ENCODE measurements at regions not wholly inside any gene's neighbourhood (a gene's known extent, or its start where the extent isn't known, plus 50 kb on each side); places are given as distances from the start of the nearest gene placed in this dataset.

GRCh38 chr6:90663873-90664272 is 77.0 kb upstream of the MAP3K7 start:
- DNase-seq (ENCODE audit: low spot score) = no peak

DNA sequence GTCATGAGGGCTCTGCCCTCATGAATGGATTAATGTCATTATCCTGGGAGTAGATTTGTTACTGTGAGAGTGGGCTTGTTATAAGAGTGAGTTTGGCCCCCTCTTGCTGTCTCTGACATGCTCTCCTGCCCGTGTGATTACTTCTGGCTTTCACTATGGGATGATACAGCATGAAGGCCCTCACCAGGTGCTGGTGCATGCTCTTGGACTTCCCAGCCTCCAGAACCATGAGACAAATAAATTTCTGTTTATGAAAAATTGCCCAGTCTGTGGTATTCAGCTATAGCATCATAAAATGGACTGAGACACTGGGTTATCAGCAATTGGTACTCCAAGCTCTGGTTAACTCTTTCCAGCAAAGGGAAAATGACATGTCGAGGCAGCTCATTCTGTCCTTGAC is 76.2 kb upstream of the MAP3K7 start:
- DNase-seq (ENCODE audit: low spot score) = no peak

DNA sequence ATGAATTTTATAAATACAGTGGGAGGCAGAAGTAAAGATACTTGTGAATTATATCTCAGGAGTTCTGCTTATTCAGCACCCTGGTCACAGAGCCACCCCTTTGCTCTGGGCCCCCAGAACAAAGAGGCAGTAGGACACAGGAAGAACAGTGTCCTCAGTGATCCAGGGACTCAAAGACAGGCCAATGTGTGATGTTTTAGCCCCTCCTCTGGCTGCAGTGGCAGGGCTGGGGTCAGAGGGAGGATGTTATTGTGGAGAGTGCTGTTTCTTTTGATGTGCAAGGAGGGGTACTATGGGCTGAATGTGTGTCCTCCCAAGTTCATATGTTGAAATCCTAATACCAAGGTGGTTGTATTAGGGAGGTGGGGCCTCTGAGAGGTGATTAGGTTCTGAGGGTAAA is 74.1 kb upstream of the MAP3K7 start:
- DNase-seq (ENCODE audit: low spot score) = no peak

- no peak for DNase-seq (ENCODE audit: low spot score)
Observed at GRCh38 chr6:90658497-90658896, 71.6 kb upstream of the MAP3K7 start.

DNA sequence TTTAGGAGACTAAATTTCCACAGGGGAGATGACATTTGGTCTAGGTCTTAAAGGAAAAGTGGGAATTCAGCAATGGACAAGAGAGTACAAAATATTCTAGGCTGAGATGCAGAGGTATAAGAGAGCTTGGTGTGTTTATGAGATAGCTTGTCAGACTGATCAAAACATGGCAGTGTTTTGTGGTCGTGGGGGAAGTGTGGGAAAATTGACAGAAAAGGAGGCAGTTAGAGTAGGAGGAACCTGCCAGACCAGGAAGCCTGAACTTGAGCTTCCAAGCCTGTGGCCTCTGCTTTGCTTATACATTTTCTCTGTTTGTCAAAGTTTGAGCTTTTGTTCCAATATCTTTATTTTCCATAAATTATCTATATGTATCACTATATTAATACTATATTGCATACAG is 69.5 kb upstream of the MAP3K7 start:
- DNase-seq (ENCODE audit: low spot score) = no peak

GRCh38 chr6:90654806-90655205 is 67.9 kb upstream of the MAP3K7 start:
- no peak for DNase-seq (ENCODE audit: low spot score)

DNA sequence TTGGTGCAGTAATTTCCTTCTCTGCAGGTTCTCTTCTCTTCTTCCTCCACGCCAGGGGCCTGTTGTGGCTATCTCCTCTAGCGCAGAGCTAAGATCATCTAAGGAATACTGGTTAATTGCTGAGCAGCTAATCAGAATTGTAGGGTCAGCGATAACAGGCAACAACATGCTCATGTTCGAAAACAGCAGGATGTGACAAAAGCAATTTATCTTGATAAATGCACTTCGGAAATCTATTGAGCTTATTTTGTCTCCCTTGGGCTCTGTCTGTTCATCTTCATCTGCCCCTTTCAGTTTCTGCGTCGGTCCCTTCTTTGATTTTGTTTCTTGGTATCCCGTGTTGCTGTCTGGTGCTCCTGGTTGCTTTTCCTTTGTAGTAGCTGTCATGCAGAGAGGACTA is 67.3 kb upstream of the MAP3K7 start:
- DNase-seq (ENCODE audit: low spot score) = no peak

- DNase-seq (ENCODE audit: low spot score) = no peak
Observed at GRCh38 chr6:90653750-90654149, 66.9 kb upstream of the MAP3K7 start.

DNA sequence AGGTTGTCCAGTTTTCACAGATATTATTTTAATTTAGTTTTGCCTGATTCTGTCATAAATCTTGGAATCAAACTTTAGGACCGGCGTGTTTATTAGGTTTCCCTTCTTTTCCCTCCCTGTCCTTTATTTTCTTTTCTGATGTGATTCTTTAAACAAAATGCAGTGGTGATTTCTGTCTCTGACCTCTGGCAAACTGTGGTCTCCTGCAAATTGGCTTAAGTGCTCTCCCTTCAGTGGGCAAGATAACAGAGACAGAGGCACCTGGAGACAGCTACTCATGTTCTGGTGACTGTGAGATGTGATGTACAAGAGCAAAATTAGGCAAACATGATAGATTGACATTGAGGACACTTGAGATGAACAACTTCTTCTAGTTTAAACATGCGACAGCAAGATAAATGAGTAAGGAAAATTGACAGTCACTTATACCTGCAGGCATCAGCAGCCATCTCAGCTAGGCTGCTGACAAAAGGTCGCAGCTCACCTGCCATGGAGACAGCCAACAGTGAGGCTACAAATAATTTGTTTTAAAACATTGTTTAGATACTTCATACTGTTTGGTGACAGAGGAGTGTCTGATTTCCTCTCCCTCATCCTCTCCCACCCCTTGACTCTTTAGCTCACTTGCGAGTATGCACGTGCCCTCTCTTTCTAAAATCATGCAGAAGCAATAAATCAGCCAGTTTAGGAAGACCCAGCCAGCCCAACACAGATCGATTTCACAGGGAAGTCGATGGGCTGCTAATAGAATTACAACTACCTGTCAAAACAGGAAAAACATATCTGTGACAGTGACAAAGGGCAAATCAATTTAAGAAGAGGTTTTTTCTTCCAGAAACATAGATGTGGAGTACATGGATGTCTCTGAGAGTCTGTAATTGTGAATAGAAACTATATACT is 63.4 kb upstream of the MAP3K7 start:
- DNase-seq (ENCODE audit: low spot score) = no peak

- DNase-seq (ENCODE audit: low spot score) = no peak
Observed at GRCh38 chr6:90648873-90649272, 62.0 kb upstream of the MAP3K7 start.

GRCh38 chr6:90646940-90647339 is 60.1 kb upstream of the MAP3K7 start:
- DNase-seq (ENCODE audit: low spot score) = no peak

DNA sequence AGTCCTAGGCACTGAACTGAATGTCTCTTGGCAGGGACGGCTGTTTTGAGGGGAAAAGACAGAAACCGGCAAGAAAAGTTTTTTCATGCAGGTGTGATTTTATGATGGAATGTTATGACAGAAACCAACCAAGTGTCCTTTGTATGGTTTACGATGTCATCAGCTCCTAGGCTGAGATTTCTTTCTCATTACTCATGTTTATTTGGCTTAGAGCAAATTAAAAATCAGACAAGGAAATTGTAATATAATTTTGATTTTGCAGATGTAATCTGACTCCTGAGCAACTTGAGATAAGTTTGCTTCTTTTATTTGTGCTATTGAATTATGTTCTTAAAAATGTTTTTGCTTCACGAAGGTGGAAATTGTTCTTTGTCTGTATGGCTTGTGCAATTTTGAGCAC is 58.8 kb upstream of the MAP3K7 start:
- DNase-seq (ENCODE audit: low spot score) = no peak

DNA sequence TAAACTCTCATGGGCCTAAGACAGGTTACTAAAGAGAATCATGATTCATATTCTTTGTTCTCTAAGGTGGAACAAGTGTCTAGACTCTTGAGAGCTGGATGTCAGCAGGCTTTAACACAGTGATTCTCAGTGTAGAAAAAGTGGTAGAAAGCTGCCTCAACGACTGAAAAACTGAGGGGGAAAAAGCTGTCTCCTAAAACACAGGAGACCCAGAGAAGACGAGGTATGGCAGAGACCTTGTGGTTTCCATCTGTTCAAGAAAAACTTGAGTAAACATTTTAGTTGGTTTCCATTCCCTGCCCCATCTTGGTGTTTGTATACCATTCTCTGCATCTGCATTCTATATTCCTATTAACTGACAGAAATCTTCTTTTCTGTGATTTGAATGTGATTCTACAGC is 57.6 kb upstream of the MAP3K7 start:
- no peak for DNase-seq (ENCODE audit: low spot score)

DNA sequence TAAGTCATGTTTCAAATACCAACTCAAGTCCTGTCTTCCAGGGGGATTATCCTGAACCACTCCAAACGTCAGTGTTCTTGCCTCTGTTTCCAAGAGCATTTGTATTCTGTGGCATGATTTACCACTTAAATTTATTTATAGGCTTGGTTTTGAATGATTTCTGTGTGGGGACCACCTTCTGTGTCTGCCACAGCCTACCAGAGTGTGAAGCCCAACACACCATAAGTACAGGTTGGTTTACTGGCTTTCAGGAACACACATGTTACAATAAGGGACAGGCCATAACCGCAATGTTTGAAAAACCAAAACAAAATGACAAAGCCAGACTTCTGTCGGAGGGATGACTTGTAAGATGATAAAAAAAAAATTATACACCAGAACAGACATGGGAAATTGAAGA is 56.5 kb upstream of the MAP3K7 start:
- no peak for DNase-seq (ENCODE audit: low spot score)

- DNase-seq (ENCODE audit: low spot score) = no peak
Observed at GRCh38 chr6:90637320-90637719, 50.4 kb upstream of the MAP3K7 start.
